NB4 (cell line): ENCODE measurements at regions not wholly inside any gene's neighbourhood (a gene's known extent, or its start where the extent isn't known, plus 50 kb on each side); places are given as distances from the start of the nearest gene placed in this dataset.

Experiments used
- MYC ChIP-seq: IDR thresholded peaks from 2 replicates; pipeline ENCODE4 v1.6.1; 2011; ENCODE audit warnings: low read depth, low read length
- POLR2A ChIP-seq: IDR thresholded peaks from 2 replicates; pipeline ENCODE4 v1.6.1; 2011; ENCODE audit warnings: mild to moderate bottlenecking; ENCODE audit not compliant: insufficient read length; ENCODE audit errors: extremely low read depth
- TF ChIP-seq, protein P1 (sequence below): IDR thresholded peaks from one replicate; pipeline ENCODE4 v1.5.1; 2012; ENCODE audit warnings: low read depth, low read length

DNA sequence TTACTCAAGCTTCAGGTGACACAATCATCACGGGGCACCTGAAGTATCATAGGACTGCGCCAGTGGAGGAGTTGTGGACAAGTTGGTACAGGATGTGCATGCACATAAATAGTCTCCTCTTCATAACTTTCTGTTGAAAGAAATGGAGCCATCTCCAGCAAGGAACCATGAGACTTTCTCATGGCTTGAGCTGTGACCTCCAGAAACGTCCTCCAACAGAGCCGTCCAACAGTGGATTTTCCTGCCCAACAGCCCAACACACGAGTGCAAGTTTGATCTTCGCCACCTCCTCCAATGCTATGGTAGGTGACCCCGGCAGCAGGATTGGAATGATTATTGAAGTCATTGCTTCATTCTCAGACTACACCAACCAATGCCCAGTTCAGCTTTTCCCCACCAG is 105.1 kb upstream of the ZNF507 start:
- TF ChIP-seq, protein P1, sequence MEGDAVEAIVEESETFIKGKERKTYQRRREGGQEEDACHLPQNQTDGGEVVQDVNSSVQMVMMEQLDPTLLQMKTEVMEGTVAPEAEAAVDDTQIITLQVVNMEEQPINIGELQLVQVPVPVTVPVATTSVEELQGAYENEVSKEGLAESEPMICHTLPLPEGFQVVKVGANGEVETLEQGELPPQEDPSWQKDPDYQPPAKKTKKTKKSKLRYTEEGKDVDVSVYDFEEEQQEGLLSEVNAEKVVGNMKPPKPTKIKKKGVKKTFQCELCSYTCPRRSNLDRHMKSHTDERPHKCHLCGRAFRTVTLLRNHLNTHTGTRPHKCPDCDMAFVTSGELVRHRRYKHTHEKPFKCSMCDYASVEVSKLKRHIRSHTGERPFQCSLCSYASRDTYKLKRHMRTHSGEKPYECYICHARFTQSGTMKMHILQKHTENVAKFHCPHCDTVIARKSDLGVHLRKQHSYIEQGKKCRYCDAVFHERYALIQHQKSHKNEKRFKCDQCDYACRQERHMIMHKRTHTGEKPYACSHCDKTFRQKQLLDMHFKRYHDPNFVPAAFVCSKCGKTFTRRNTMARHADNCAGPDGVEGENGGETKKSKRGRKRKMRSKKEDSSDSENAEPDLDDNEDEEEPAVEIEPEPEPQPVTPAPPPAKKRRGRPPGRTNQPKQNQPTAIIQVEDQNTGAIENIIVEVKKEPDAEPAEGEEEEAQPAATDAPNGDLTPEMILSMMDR, result no peak
- TF ChIP-seq POLR2A (no peak), MYC (no peak)
